Panc1 (cell line): ENCODE measurements at regions not wholly inside any gene's neighbourhood (a gene's known extent, or its start where the extent isn't known, plus 50 kb on each side); places are given as distances from the start of the nearest gene placed in this dataset.

ENCODE experiments used
- ATAC-seq: fragments of 200-7000 bp; cut with Tn5 transposase; 2 replicates; pipeline ENCODE4 v1.9.1; 2020; ENCODE audit warnings: mild to moderate bottlenecking, moderate library complexity
- BruUV-seq: library from RNA; stranded (reverse); fragments of 400-500 nt; replicated peaks from 2 replicates; lab custom pipeline; 2021; lab: Mats Ljungman, UMichigan
- CTCF ChIA-PET: fragments of 300-600 bp; sonication (Branson Sonifier 250); formaldehyde crosslinking; loops from one replicate; lab custom pipeline; 2022; ENCODE audit warnings: antibody characterized with exemption; lab: Charles Lee
- POLR2A ChIA-PET: fragments of 300-600 bp; sonication (Branson Sonifier 250); formaldehyde crosslinking; loops from one replicate; lab custom pipeline; 2022; ENCODE audit warnings: antibody characterized with exemption; lab: Charles Lee
- DNase-seq: peaks from one replicate; pipeline ENCODE4 v3.0.0-alpha.2; 2010; ENCODE audit warnings: low read depth, low spot score
- H3K27ac ChIP-seq: 2 replicates; pipeline ENCODE4 v1.5.1; 2011; ENCODE audit warnings: mild to moderate bottlenecking, low read length, inconsistent platforms
- H3K27me3 ChIP-seq: fragments of 200-500 bp; sonication (Bioruptor generic); 2 replicates; pipeline ENCODE4 v1.6.0; 2014; ENCODE audit warnings: low read length, inconsistent platforms; ENCODE audit not compliant: control insufficient read depth, insufficient read depth
- H3K36me3 ChIP-seq: fragments of 200-500 bp; sonication (Bioruptor generic); 2 replicates; pipeline ENCODE4 v1.5.1; 2014; ENCODE audit warnings: inconsistent platforms, mild to moderate bottlenecking, low read length, moderate library complexity; ENCODE audit not compliant: control insufficient read depth, insufficient read depth
- H3K4me1 ChIP-seq: 2 replicates; pipeline ENCODE4 v1.5.1; 2011; ENCODE audit warnings: inconsistent platforms, mild to moderate bottlenecking, low read length, moderate library complexity; ENCODE audit not compliant: control insufficient read depth, insufficient read depth
- H3K4me3 ChIP-seq, 2 experiments: 2 replicates each; pipeline ENCODE4 v1.5.1; 2011 to 2012; ENCODE audit warnings: low read depth in 2 of 2, low read length in 2 of 2, mild to moderate bottlenecking in 2 of 2, inconsistent platforms in 1 of 2, moderate library complexity in 1 of 2
- H3K9me3 ChIP-seq: fragments of 200-500 bp; sonication (Bioruptor generic); 2 replicates; pipeline ENCODE4 v1.5.1; 2014; ENCODE audit warnings: low read depth, mild to moderate bottlenecking, inconsistent platforms, low read length, moderate library complexity; ENCODE audit not compliant: control insufficient read depth, insufficient read depth
- CTCF ChIP-seq: fragments of 450-650 bp; IDR thresholded peaks from 2 replicates; pipeline ENCODE4 v1.5.1; 2017; ENCODE audit warnings: mild to moderate bottlenecking
- POLR2AphosphoS5 ChIP-seq: IDR thresholded peaks from 2 replicates; pipeline ENCODE4 v1.6.1; 2012; ENCODE audit warnings: mild to moderate bottlenecking, low read depth, low read length, moderate library complexity
- REST ChIP-seq, 2 experiments: IDR thresholded peaks; 2 replicates each; pipeline ENCODE4 v1.6.1; 2011 to 2012; ENCODE audit warnings: low read depth in 2 of 2, control low read depth in 1 of 2, low read length in 1 of 2, mild to moderate bottlenecking in 1 of 2, moderate library complexity in 1 of 2; ENCODE audit not compliant: insufficient read depth in 1 of 2
- SIN3A ChIP-seq: IDR thresholded peaks from 2 replicates; pipeline ENCODE4 v1.6.1; 2012; ENCODE audit warnings: low read depth, mild to moderate bottlenecking, low read length, moderate library complexity, borderline replicate concordance; ENCODE audit not compliant: insufficient read depth
- TCF7L2 ChIP-seq: IDR thresholded peaks from 2 replicates; pipeline ENCODE4 v1.6.1; 2011; ENCODE audit warnings: mild to moderate bottlenecking, low read depth, low read length, inconsistent platforms
- in situ Hi-C: cut with HindIII; loops from 2 replicates; pipeline ENCODE4 v1.10.0; 2016; ENCODE audit warnings: low sequenced_read_pairs, low pct_unique_long_range_greater_than_20kb
- intact Hi-C: fragments of 100-400 bp; cut with micrococcal nuclease; formaldehyde crosslinking; loops from one replicate; pipeline ENCODE4 v1.10.0; 2022; ENCODE audit not compliant: unreplicated experiment

GRCh38 chr13:109439813-109440212, 346.6 kb downstream of the IRS2 start:
- H3K4me3 ChIP-seq: no peak overlapping the region
- TF ChIP-seq CTCF (no peak), POLR2AphosphoS5 (no peak), TCF7L2 (no peak), REST (IDR thresholded peaks at IDR 0.05; ENCODE audit: insufficient read depth in 1 of 2, low read depth in 2 of 2, low read length in 1 of 2) (no peak), SIN3A (no peak)
- POLR2A ChIA-PET: no interaction called here
- no peaks in the 10 kb centered on the region for H3K9me3 ChIP-seq
- no peaks in the 10 kb centered on the region for H3K27me3 ChIP-seq
- CTCF ChIA-PET: no interaction called here
- intact Hi-C loops: no loop called here
- no peaks in the 10 kb centered on the region for H3K36me3 ChIP-seq
- in situ Hi-C loops: no loop called here
- H3K4me1 ChIP-seq: no peaks in the 10 kb centered on the region
- ATAC-seq (no peak), DNase-seq (no peak)
- no peak overlapping the region for H3K27ac ChIP-seq
- BruUV-seq: no TSS peak

- H3K27ac ChIP-seq: no peak overlapping the region
- in situ Hi-C loops: no loop called here
- POLR2A ChIA-PET: no interaction called here
- DNase-seq (no peak), ATAC-seq (no peak)
- no peaks in the 10 kb centered on the region for H3K4me1 ChIP-seq
- H3K9me3 ChIP-seq: no peaks in the 10 kb centered on the region
- no peaks in the 10 kb centered on the region for H3K36me3 ChIP-seq
- H3K27me3 ChIP-seq: no peaks in the 10 kb centered on the region
- no peak overlapping the region for H3K4me3 ChIP-seq
- no peak for TF ChIP-seq CTCF
- no peak for TF ChIP-seq TCF7L2
- TF ChIP-seq REST (IDR thresholded peaks at IDR 0.05; ENCODE audit: insufficient read depth in 1 of 2, low read depth in 2 of 2, low read length in 1 of 2): no peak
- TF ChIP-seq SIN3A: no peak
- no peak for TF ChIP-seq POLR2AphosphoS5
- intact Hi-C loops: no loop called here
- CTCF ChIA-PET: no interaction called here
- no TSS peak for BruUV-seq
Observed at GRCh38 chr13:109436841-109437240, 349.5 kb downstream of the IRS2 start.
